ENCODE measurements at regions not wholly inside any gene's neighbourhood (a gene's known extent, or its start where the extent isn't known, plus 50 kb on each side); places are given as distances from the start of the nearest gene placed in this dataset.

DNA sequence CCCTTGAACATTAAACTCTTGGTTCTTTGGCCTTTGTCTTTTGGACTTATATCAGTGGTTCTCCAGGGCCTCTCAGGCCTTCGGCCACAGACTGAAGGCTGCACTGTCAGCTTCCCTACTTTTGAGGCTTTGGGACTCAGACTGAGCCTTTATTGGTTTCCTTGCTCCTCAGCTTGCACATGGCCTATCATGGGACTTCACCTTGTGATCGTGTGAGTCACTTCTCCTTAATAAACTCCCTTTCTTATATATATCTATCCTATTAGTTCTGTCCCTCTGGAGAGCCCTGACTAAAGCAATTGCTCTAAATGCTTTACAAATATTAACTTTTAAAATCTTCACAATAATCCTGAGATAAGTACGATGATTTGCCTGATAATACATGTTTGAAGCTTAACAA lies 353.6 kb upstream of the TRIB2 start:
- CTCF ChIA-PET = no interaction called here
- no peak for ATAC-seq
- TF ChIP-seq POLR2AphosphoS5 (IDR thresholded peaks at IDR 0.05; ENCODE audit: low read depth, low read length) (no peak), ZBTB33 (IDR thresholded peaks at IDR 0.05; ENCODE audit: extremely low read depth, insufficient replicate concordance, low read length) (no peak), EZH2 (IDR thresholded peaks at IDR 0.05) (no peak), SIN3A (IDR thresholded peaks at IDR 0.05; ENCODE audit: low read depth) (no peak), ZNF274 (IDR thresholded peaks at IDR 0.05; ENCODE audit: low read depth, low read length) (no peak), CBX3 (IDR thresholded peaks at IDR 0.05; ENCODE audit: low read depth) (no peak), ELF1 (IDR thresholded peaks at IDR 0.05; ENCODE audit: borderline replicate concordance, low read depth) (no peak), TCF7L2 (IDR thresholded peaks at IDR 0.05; ENCODE audit: borderline replicate concordance, extremely low read depth, insufficient read depth, insufficient read length) (no peak), RAD21 (IDR thresholded peaks at IDR 0.05; ENCODE audit: low read depth) (no peak), EZH2phosphoT487 (IDR thresholded peaks at IDR 0.05; ENCODE audit: borderline replicate concordance) (no peak), REST (IDR thresholded peaks at IDR 0.05; ENCODE audit: low read depth) (no peak), JUND (IDR thresholded peaks at IDR 0.05) (no peak)

More for the DNA sequence above, 353.6 kb upstream of the TRIB2 start:
- Histone ChIP-seq H4K20me1 (ENCODE audit: insufficient read depth) (no peaks in the 10 kb centered on the region), H3K4me2 (ENCODE audit: low read length) (no peak overlapping the region), H2AFZ (ENCODE audit: low read depth, low read length, poor library complexity, severe bottlenecking) (no peak overlapping the region), H3K9me3 (ENCODE audit: control insufficient read depth in 1 of 2, insufficient read depth in 1 of 2, low read depth in 1 of 2, low read length in 2 of 2) (no peaks in the 10 kb centered on the region), H3K27me3 (ENCODE audit: insufficient read depth, low read length) (no peaks in the 10 kb centered on the region), H3K36me3 (ENCODE audit: control insufficient read depth in 1 of 2, insufficient read depth in 2 of 2, low read length in 2 of 2) (no peaks in the 10 kb centered on the region), H3K79me2 (ENCODE audit: insufficient read depth, low read length) (no peaks in the 10 kb centered on the region), H3K4me3 (replicated peaks in 1 of 2; ENCODE audit: low read depth in 1 of 2, low read length in 2 of 2) (no peak overlapping the region), H3K4me1 (ENCODE audit: control insufficient read depth in 1 of 2, insufficient read depth in 2 of 2, low read length in 2 of 2) (no peaks in the 10 kb centered on the region), H3K9me2 (ENCODE audit: insufficient read depth) (no peaks in the 10 kb centered on the region), H3K9ac (ENCODE audit: low read length) (no peak overlapping the region), H3K27ac (ENCODE audit: low read depth, low read length) (no peak overlapping the region)
- DNase-seq (ENCODE audit: low read depth, low spot score) = no peak
- POLR2A ChIA-PET = no interaction called here
- RAD21 ChIA-PET (ENCODE audit: low non-redundant PET in 1 of 2, low total read pairs in 2 of 2, uncharacterized antibody in 2 of 2, unreplicated experiment in 2 of 2) = no interaction called here
- no TSS peak for BruUV-seq (replicated peaks)
- intact Hi-C loops (cut with micrococcal nuclease) = no loop called here
